ENCODE measurements at regions not wholly inside any gene's neighbourhood (a gene's known extent, or its start where the extent isn't known, plus 50 kb on each side); places are given as distances from the start of the nearest gene placed in this dataset.

DNA sequence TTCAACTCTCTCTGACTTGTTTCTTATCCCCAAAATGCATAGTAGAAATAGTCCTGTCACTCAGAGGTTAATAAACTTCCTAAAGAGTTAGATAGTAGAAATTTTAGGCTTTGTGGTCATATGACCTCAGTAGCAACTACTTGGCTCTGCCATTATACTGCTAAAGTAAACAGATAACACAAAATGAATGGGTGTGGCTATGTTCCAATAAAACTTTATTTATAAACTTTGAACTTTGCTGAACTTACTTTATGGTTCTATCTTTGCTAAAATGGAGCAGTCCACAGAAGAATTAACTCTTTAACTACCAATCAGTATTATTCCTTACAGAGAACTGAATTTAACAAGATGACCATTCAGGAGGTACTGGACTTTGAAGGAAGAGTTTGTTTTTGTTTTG is 393.6 kb upstream of the CDIN1 start:
- TF ChIP-seq, protein P1, sequence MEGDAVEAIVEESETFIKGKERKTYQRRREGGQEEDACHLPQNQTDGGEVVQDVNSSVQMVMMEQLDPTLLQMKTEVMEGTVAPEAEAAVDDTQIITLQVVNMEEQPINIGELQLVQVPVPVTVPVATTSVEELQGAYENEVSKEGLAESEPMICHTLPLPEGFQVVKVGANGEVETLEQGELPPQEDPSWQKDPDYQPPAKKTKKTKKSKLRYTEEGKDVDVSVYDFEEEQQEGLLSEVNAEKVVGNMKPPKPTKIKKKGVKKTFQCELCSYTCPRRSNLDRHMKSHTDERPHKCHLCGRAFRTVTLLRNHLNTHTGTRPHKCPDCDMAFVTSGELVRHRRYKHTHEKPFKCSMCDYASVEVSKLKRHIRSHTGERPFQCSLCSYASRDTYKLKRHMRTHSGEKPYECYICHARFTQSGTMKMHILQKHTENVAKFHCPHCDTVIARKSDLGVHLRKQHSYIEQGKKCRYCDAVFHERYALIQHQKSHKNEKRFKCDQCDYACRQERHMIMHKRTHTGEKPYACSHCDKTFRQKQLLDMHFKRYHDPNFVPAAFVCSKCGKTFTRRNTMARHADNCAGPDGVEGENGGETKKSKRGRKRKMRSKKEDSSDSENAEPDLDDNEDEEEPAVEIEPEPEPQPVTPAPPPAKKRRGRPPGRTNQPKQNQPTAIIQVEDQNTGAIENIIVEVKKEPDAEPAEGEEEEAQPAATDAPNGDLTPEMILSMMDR (IDR thresholded peaks at IDR 0.05; ENCODE audit: borderline replicate concordance, extremely low read depth, low read length, poor library complexity, severe bottlenecking), result no peak
- no peak for TF ChIP-seq EZH2 (IDR thresholded peaks at IDR 0.05; ENCODE audit: borderline replicate concordance, low read depth, low read length, severe bottlenecking)

Data from DND-41 (cell line).